Neural cell (in vitro differentiated cells): ENCODE measurements at regions not wholly inside any gene's neighbourhood (a gene's known extent, or its start where the extent isn't known, plus 50 kb on each side); places are given as distances from the start of the nearest gene placed in this dataset.

ENCODE experiments used
- H2AFZ ChIP-seq: fragments of 200-600, 300-800 bp; sonication (generic), shearing (Covaris generic); 2 replicates; pipeline ENCODE4 v1.6.0; 2014; ENCODE audit warnings: low read depth, mild to moderate bottlenecking, antibody characterized with exemption, low read length, moderate library complexity
- H3F3A ChIP-seq: fragments of 200-600 bp; shearing (Covaris generic); 2 replicates; pipeline ENCODE4 v1.6.1; 2016; ENCODE audit warnings: mild to moderate bottlenecking, moderate library complexity, mixed read lengths, antibody characterized with exemption, low read length; ENCODE audit not compliant: insufficient read depth, poor library complexity, severe bottlenecking
- H3K27ac ChIP-seq: fragments of 200-600, 300-800 bp; sonication (generic), shearing (Covaris generic); 2 replicates; pipeline ENCODE4 v1.5.1; 2014; ENCODE audit warnings: mild to moderate bottlenecking, low read length, moderate library complexity
- H3K27me3 ChIP-seq: fragments of 300-800, 200-600 bp; sonication (generic), shearing (Covaris generic); 2 replicates; pipeline ENCODE4 v1.6.0; 2014; ENCODE audit warnings: mild to moderate bottlenecking, low read depth, low read length, moderate library complexity; ENCODE audit not compliant: insufficient read depth
- H3K36me3 ChIP-seq: fragments of 300-800, 200-600 bp; sonication (generic), shearing (Covaris generic); 2 replicates; pipeline ENCODE4 v1.5.1; 2014; ENCODE audit warnings: mild to moderate bottlenecking, antibody characterized with exemption, low read length, moderate library complexity; ENCODE audit not compliant: insufficient read depth
- H3K4me2 ChIP-seq: fragments of 300-800, 200-600 bp; sonication (generic), shearing (Covaris generic); 2 replicates; pipeline ENCODE4 v1.6.0; 2014; ENCODE audit warnings: mild to moderate bottlenecking, low read length
- H3K4me3 ChIP-seq: fragments of 300-800, 200-600 bp; sonication (generic), shearing (Covaris generic); 2 replicates; pipeline ENCODE4 v1.5.1; 2014; ENCODE audit warnings: mild to moderate bottlenecking, low read length, moderate library complexity
- H3K79me2 ChIP-seq: fragments of 200-600 bp; shearing (Covaris generic); replicated peaks from 2 replicates; pipeline ENCODE4 v1.6.0; 2014; ENCODE audit warnings: mild to moderate bottlenecking, low read length, moderate library complexity; ENCODE audit not compliant: insufficient read depth
- H3K9ac ChIP-seq: fragments of 300-800, 200-600 bp; sonication (generic), shearing (Covaris generic); 2 replicates; pipeline ENCODE4 v1.6.1; 2016; ENCODE audit warnings: mild to moderate bottlenecking, low read length, mixed read lengths
- H3K9me2 ChIP-seq: fragments of 200-600 bp; shearing (Covaris generic); 2 replicates; pipeline ENCODE4 v1.6.1; 2016; ENCODE audit warnings: mild to moderate bottlenecking, low read length, mixed read lengths; ENCODE audit not compliant: insufficient read depth
- H3K9me3 ChIP-seq: fragments of 200-600, 300-800 bp; sonication (generic), shearing (Covaris generic); 2 replicates; pipeline ENCODE4 v1.6.1; 2016; ENCODE audit warnings: mild to moderate bottlenecking, mixed run types, low read length, moderate library complexity, mixed read lengths
- H4K20me1 ChIP-seq: fragments of 200-600 bp; shearing (Covaris generic); 2 replicates; pipeline ENCODE4 v1.6.1; 2016; ENCODE audit warnings: mild to moderate bottlenecking, mixed run types; ENCODE audit not compliant: insufficient read depth
- CTCF ChIP-seq: fragments of 450-650 bp; IDR thresholded peaks from 2 replicates; pipeline ENCODE4 v1.5.1; 2014; ENCODE audit warnings: antibody characterized with exemption, mild to moderate bottlenecking, moderate library complexity; ENCODE audit not compliant: poor library complexity, severe bottlenecking
- EP300 ChIP-seq: fragments of 450-650 bp; conservative IDR thresholded peaks from 2 replicates; pipeline ENCODE4 v1.6.1; 2014; ENCODE audit warnings: antibody characterized with exemption, mild to moderate bottlenecking, moderate library complexity; ENCODE audit not compliant: poor library complexity, severe bottlenecking
- EZH2 ChIP-seq: fragments of 200-600, 300-800 bp; shearing (Covaris generic), sonication (generic); IDR thresholded peaks from 2 replicates; pipeline ENCODE4 v1.6.1; 2014; ENCODE audit warnings: antibody characterized with exemption, low read length, borderline replicate concordance, mild to moderate bottlenecking; ENCODE audit not compliant: insufficient read depth, poor library complexity, severe bottlenecking
- MXI1 ChIP-seq: fragments of 450-650 bp; conservative IDR thresholded peaks from 2 replicates; pipeline ENCODE4 v1.6.1; 2014; ENCODE audit warnings: antibody characterized with exemption, mild to moderate bottlenecking; ENCODE audit not compliant: poor library complexity, severe bottlenecking
- POLR2AphosphoS5 ChIP-seq: IDR thresholded peaks from 2 replicates; pipeline ENCODE4 v1.6.1; 2012
- RAD21 ChIP-seq: fragments of 450-650 bp; conservative IDR thresholded peaks from 2 replicates; pipeline ENCODE4 v1.6.1; 2014; ENCODE audit warnings: antibody characterized with exemption, mild to moderate bottlenecking, moderate library complexity
- REST ChIP-seq: IDR thresholded peaks from 2 replicates; pipeline ENCODE4 v1.6.1; 2012; ENCODE audit warnings: borderline replicate concordance
- SMC3 ChIP-seq: fragments of 450-650 bp; conservative IDR thresholded peaks from 2 replicates; pipeline ENCODE4 v1.6.1; 2014; ENCODE audit warnings: antibody characterized with exemption, mild to moderate bottlenecking, moderate library complexity; ENCODE audit not compliant: poor library complexity
- TAF1 ChIP-seq: IDR thresholded peaks from 2 replicates; pipeline ENCODE4 v1.6.1; 2012; ENCODE audit warnings: low read depth

- no peaks in the 10 kb centered on the region for H3K27me3 ChIP-seq
- H3K4me2 ChIP-seq = no peak overlapping the region
- no peak overlapping the region for H3K9ac ChIP-seq
- no peaks in the 10 kb centered on the region for H3K36me3 ChIP-seq
- H3F3A ChIP-seq = no peaks in the 10 kb centered on the region
- H3K4me3 ChIP-seq = no peak overlapping the region
- no peaks in the 10 kb centered on the region for H3K9me2 ChIP-seq
- no peak overlapping the region for H3K27ac ChIP-seq
- H3K79me2 ChIP-seq = no peaks in the 10 kb centered on the region
- no peak overlapping the region for H2AFZ ChIP-seq
- TF ChIP-seq EZH2 (no peak), SMC3 (no peak), MXI1 (no peak), CTCF (no peak), POLR2AphosphoS5 (no peak), EP300 (no peak), REST (no peak), TAF1 (no peak), RAD21 (no peak)
- no peaks in the 10 kb centered on the region for H3K9me3 ChIP-seq
- no peaks in the 10 kb centered on the region for H4K20me1 ChIP-seq
Observed at GRCh38 chr15:31577108-31577507, 250.5 kb downstream of the KLF13 start.

GRCh38 chr15:31579282-31579681 lies 252.6 kb downstream of the KLF13 start:
- H2AFZ ChIP-seq = no peak overlapping the region
- TF ChIP-seq CTCF (no peak), MXI1 (no peak), EZH2 (no peak), POLR2AphosphoS5 (no peak), RAD21 (no peak), SMC3 (no peak), TAF1 (no peak), REST (no peak), EP300 (no peak)
- H3K9me3 ChIP-seq = no peaks in the 10 kb centered on the region
- no peak overlapping the region for H3K27ac ChIP-seq
- no peaks in the 10 kb centered on the region for H4K20me1 ChIP-seq
- H3K36me3 ChIP-seq = no peaks in the 10 kb centered on the region
- no peaks in the 10 kb centered on the region for H3K9me2 ChIP-seq
- H3K4me3 ChIP-seq = no peak overlapping the region
- H3K79me2 ChIP-seq = no peaks in the 10 kb centered on the region
- no peak overlapping the region for H3K4me2 ChIP-seq
- H3F3A ChIP-seq = no peaks in the 10 kb centered on the region
- H3K9ac ChIP-seq = no peak overlapping the region
- H3K27me3 ChIP-seq = no peaks in the 10 kb centered on the region
